ENCODE measurements at regions not wholly inside any gene's neighbourhood (a gene's known extent, or its start where the extent isn't known, plus 50 kb on each side); places are given as distances from the start of the nearest gene placed in this dataset.
"Not testable (repeated sequence)": the region's sequence is repeated elsewhere in the genome, so short reads cannot be mapped to it uniquely, and the experiment has no call there.

DNA sequence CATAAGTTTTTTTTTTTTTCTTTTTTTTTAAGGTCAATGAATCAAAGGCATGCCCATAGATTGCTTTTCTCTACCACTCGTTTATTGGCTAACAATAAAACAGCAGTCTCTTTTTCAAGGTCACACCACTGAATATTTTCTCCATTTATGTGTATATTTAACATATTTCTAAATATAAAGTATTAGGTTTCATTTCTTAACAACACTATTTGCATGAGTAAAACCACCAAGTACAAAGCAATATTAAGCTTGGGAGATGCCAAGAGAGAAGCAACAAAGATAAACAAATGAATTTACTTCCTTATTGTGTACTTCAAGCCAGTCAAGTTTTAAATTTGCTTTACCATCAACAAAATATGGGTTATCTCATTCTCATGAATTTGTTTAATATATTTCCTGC lies 708.9 kb upstream of the CCDC179 start:
- DNase-seq: no peak

- no peak for DNase-seq
These were observed 709.3 kb upstream of the CCDC179 start for GRCh38 chr11:23569547-23569946.

DNA sequence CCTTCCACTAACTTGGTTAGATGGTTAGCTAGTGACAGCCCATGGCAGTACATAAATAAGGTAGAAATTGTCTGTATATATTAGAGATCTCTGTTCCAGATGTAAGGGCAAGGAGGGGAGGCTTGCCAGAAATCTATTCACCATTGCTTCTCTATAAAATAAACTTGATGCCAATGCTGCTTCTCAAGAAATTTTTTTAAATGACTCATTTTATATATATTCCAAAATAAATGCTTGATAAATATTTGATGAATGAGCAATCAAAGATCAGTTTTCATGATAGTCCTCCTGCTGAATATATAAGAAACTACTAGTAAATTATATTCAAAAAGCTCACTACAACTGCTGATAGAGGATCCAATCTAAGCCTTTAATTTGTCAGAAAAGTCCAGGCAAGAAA lies 710.6 kb upstream of the CCDC179 start:
- DNase-seq: peak; percentile 61

- DNase-seq: peak; percentile 55
These were observed 713.2 kb upstream of the CCDC179 start for GRCh38 chr11:23573429-23573828.

DNA sequence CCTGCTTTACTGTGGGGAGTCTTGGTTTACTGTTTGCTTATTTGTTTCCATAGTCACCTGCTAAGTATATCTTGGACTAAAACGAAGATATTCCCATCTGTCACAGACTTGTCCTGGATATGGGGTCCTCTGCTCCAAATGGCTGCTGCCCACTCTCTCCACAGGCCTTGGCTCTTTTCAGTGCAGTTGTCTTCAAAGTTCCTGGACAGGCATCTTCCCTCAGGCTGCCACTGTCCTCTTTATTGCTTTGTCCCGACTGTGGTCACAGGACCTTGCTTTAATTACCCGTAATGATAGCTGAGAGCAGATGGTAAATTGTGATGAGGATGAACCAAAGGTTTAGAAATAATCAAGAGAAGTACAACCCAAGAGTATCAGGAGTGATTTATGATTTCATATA lies 713.9 kb upstream of the CCDC179 start:
- no peak for DNase-seq

DNA sequence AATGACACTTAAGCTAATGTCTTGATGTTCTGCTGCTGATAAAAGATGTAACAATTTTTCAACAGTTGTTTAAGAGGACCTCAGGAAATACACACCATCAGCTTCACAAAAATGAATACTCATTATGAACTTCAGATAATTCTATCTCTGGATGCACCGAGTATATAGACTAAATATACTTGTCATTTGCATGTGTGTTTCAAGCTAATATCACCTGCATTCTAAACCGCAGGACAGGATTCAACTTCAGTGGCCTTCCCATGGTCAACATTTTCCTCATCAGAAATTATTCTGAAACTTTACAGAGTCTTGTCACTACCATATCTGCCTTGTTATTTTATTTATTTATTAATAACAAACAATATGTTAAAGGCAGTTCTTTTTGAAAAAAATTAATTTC lies 717.0 kb upstream of the CCDC179 start:
- no peak for DNase-seq

- no peak for DNase-seq
These were observed 725.3 kb upstream of the CCDC179 start for GRCh38 chr11:23585416-23586104.

GRCh38 chr11:23586173-23586572 lies 725.9 kb upstream of the CCDC179 start:
- no peak for DNase-seq

DNA sequence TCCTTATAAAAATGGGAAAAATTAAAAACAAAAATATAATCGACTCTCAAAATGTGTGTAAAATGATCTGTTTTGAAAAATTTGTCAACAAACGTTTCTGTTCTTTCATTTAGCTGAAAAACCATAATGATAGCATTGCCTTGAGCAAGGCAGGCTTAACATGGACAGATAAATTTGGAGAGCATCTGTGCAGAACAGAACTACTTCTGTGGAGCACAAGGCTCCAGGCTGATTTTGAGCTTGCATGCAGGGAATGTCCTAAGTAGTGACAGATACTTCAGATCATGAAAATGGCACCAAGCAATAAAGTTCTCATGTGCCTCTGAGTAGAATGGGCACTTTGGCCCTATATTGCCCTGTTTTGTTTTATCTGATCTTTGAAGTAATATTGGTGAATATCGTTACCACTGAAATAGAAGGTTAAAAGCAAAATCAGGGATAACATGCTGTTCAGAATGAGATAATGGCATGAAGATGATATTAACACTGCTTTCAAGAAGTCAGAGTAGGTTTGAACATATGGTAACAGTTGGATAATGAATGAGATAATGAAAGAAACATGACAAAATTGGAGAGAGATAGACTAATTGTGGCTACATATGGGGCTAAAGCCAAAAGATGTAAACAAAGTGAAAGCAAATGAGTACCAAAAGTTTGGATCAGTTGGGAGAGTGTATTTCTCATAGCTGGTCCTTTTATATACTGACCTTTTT lies 730.5 kb upstream of the CCDC179 start:
- peak; percentile 31 for DNase-seq

GRCh38 chr11:23594755-23595154 lies 734.5 kb upstream of the CCDC179 start:
- no peak for DNase-seq

- DNase-seq: no peak
These were observed 744.7 kb upstream of the CCDC179 start for GRCh38 chr11:23604966-23605365.

- DNase-seq: no peak
These were observed 745.9 kb upstream of the CCDC179 start for GRCh38 chr11:23606191-23606590.

GRCh38 chr11:23611726-23612125 lies 751.5 kb upstream of the CCDC179 start:
- DNase-seq: no peak

GRCh38 chr11:23620617-23621016 lies 760.3 kb upstream of the CCDC179 start:
- DNase-seq: no peak

GRCh38 chr11:23632293-23632692 lies 772.0 kb upstream of the CCDC179 start:
- no peak for DNase-seq

GRCh38 chr11:23644443-23644842 lies 784.2 kb upstream of the CCDC179 start:
- DNase-seq: no peak

DNA sequence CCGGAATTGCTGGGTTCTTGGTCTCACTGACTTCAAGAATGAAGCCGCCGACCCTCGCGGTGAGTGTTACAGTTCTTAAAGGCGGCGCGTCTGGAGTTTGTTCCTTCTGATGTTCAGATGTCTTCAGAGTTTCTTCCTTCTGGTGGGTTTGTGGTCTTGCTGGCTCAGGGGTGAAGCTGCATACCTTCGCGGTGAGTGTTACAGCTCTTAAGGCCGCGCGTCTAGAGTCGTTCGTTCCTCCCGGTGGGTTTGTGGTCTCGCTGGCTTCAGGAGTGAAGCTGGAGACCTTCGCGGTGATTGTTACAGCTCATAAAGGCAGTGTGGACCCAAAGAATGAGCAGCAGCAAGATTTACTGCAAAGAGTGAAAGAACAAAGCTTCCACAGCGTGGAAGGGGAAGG lies 792.1 kb upstream of the CCDC179 start:
- DNase-seq: not testable (repeated sequence)

- DNase-seq: no peak
These were observed 792.9 kb upstream of the CCDC179 start for GRCh38 chr11:23653071-23653675.

DNA sequence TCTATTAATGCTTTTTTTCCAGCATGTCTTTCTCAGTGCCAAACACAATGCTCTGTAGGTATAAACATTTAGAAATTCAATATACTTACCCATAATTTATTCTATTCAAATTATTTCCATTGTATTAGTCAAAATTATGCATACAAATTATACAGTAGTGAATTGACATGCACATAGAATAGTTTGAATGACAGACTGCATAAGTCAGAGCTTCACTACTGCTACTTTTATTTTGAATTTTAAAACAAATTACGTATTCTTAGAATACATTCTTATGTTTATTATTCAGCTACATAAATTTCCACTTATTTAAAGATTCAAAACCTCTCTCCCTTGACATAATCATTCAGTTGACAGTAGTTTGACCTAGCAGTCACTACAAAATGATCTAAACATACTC lies 808.0 kb upstream of the CCDC179 start:
- DNase-seq: no peak

GRCh38 chr11:23673366-23673765 lies 813.1 kb upstream of the CCDC179 start:
- no peak for DNase-seq

- DNase-seq: no peak
These were observed 814.6 kb upstream of the CCDC179 start for GRCh38 chr11:23674866-23675265.

GRCh38 chr11:23679041-23679440 lies 817.8 kb upstream of the LUZP2 start:
- DNase-seq: no peak

- DNase-seq: no peak
These were observed 816.9 kb upstream of the LUZP2 start for GRCh38 chr11:23679981-23680380.
